ENCODE measurements at regions not wholly inside any gene's neighbourhood (a gene's known extent, or its start where the extent isn't known, plus 50 kb on each side); places are given as distances from the start of the nearest gene placed in this dataset.
"Not testable (repeated sequence)": the region's sequence is repeated elsewhere in the genome, so short reads cannot be mapped to it uniquely, and the experiment has no call there.

DNA sequence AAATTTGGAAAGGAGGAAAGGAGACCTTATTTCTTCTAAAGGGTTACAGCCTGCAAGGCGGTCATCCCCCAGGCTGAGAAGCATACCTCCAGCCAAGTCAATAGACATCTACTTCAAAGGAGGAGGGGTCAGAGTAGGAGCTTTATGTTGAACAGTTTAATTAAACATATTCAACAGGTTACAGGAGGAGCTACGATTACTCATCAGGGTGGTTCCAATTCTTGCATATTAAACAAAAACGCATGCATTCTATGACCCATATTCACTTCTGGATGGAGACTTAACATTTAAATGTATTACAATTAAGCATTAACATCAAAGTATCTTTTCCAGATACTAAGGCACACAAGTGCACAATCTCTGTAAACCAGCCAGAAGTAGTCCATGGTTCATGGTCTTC, 1955.0 kb downstream of the PCDH9 start:
- Histone ChIP-seq H3K9ac (ENCODE audit: low read length) (no peak overlapping the region), H3K27ac (ENCODE audit: low read depth, low read length) (no peak overlapping the region), H3K4me3 (ENCODE audit: low read depth, low read length) (no peak overlapping the region), H3K27me3 (ENCODE audit: control insufficient read depth, insufficient read depth, low read length) (no peaks in the 10 kb centered on the region), H3K4me1 (ENCODE audit: control insufficient read depth, insufficient read depth, low read length) (no peaks in the 10 kb centered on the region), H3K9me3 (ENCODE audit: control insufficient read depth, insufficient read depth, low read depth, low read length) (peaks cover 12% of the 10 kb centered on the region), H3K36me3 (ENCODE audit: control insufficient read depth, insufficient read depth, low read length) (no peaks in the 10 kb centered on the region)

DNA sequence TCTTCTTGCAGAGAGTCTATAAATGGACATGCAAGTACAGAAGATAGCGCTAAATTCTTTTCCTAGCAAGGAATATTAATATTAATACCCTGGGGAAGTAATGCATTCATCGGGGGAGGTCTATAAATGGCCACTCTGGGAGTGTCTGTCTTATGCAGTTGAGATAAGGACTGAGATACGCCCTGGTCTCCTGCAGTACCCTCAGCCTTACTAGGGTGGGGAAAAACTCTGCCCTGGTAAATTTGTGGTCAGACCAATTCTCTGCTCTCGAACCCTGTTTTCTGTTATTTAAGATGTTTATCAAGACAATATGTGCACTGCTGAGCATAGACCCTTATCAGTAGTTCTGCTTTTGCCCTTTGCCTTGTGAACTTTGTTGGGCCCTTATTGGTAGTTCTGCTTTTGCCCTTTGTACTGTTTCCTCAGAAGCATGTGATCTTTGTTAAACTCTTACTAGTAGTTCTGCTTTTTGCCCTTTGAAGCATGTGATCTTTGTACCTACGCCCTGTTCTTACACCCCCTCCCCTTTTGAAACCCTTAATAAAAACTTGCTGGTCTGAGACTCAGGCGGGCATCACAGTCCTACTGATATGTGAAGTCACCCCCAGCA, 1956.2 kb downstream of the PCDH9 start:
- H3K4me3 ChIP-seq (ENCODE audit: low read depth, low read length); H3K27me3 ChIP-seq (ENCODE audit: control insufficient read depth, insufficient read depth, low read length); H3K36me3 ChIP-seq (ENCODE audit: control insufficient read depth, insufficient read depth, low read length); H3K9ac ChIP-seq (ENCODE audit: low read length); H3K4me1 ChIP-seq (ENCODE audit: control insufficient read depth, insufficient read depth, low read length); H3K27ac ChIP-seq (ENCODE audit: low read depth, low read length): not testable (repeated sequence)
- H3K9me3 ChIP-seq (ENCODE audit: control insufficient read depth, insufficient read depth, low read depth, low read length) = peaks cover 12% of the 10 kb centered on the region

DNA sequence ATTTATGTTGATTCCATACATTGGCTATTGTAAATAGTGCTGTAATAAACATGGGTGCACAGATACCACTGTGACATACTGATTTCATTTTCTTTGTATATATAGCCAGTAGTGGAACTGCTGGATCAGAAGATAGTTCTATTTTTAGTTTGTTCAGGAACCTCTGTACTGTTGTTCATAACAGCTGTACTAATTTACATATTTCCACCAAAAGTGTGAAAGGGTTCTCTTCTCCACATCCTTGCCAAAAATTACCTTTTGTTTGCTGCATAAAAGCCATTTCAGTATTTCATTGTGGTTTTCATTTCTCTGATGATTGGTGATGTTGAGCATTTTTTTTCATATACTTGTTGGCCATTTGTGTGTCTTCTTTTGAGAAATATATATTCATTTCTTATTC, 1962.1 kb downstream of the PCDH9 start:
- Histone ChIP-seq H3K4me1 (ENCODE audit: control insufficient read depth, insufficient read depth, low read length) (no peaks in the 10 kb centered on the region), H3K4me3 (ENCODE audit: low read depth, low read length) (no peak overlapping the region), H3K27ac (ENCODE audit: low read depth, low read length) (no peak overlapping the region), H3K9ac (ENCODE audit: low read length) (no peak overlapping the region), H3K27me3 (ENCODE audit: control insufficient read depth, insufficient read depth, low read length) (no peaks in the 10 kb centered on the region), H3K9me3 (ENCODE audit: control insufficient read depth, insufficient read depth, low read depth, low read length) (0 out of 2 replicates have a peak, but pooled peaks cover 5% of the 10 kb centered on the region), H3K36me3 (ENCODE audit: control insufficient read depth, insufficient read depth, low read length) (no peaks in the 10 kb centered on the region)

DNA sequence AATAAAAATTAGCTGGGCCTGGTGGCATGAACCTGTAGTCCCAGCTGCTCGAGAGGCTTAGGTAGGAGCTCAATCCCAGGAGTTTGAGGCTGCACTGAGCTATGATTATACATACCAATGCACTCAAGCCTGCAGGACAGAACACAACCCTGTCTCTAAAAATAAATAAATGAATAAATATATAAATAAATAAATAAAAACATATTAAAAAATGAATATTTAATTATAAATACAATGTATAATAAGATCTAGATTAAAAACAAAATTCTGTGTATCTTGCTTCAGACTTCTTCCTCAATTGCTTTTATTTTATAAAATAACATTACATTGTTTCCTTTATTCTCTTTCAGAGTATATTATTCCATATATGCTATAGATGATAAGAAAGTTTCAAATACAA, 1964.1 kb downstream of the PCDH9 start:
- no peak overlapping the region for H3K9ac ChIP-seq (ENCODE audit: low read length)
- no peak overlapping the region for H3K4me3 ChIP-seq (ENCODE audit: low read depth, low read length)
- H3K9me3 ChIP-seq (ENCODE audit: control insufficient read depth, insufficient read depth, low read depth, low read length) = 0 out of 2 replicates have a peak, but pooled peaks cover 5% of the 10 kb centered on the region
- H3K27ac ChIP-seq (ENCODE audit: low read depth, low read length) = no peak overlapping the region
- H3K27me3 ChIP-seq (ENCODE audit: control insufficient read depth, insufficient read depth, low read length) = no peaks in the 10 kb centered on the region
- H3K4me1 ChIP-seq (ENCODE audit: control insufficient read depth, insufficient read depth, low read length) = no peaks in the 10 kb centered on the region
- no peaks in the 10 kb centered on the region for H3K36me3 ChIP-seq (ENCODE audit: control insufficient read depth, insufficient read depth, low read length)

DNA sequence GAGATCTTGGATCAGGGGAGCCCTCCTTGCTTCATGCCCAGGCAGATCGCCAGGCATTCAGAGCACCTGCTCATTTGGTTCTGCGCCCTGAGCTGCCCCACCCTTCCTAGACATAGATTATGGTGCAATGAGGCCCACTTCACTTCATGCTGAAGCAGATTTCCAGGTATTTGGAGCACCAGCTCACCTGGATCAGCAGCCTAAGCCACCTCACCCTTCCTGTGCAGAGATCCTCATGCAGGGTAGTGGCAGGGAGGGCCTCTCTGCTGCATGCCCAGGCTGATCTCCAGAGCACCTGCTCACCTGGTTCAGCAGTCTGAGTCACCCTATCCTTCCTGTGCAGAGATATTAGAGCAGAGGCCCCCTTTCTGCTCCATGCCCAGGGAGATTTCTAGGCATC, 1966.1 kb downstream of the PCDH9 start:
- Histone ChIP-seq H3K27me3 (ENCODE audit: control insufficient read depth, insufficient read depth, low read length) (no peaks in the 10 kb centered on the region), H3K36me3 (ENCODE audit: control insufficient read depth, insufficient read depth, low read length) (no peaks in the 10 kb centered on the region), H3K4me1 (ENCODE audit: control insufficient read depth, insufficient read depth, low read length) (no peaks in the 10 kb centered on the region), H3K9me3 (ENCODE audit: control insufficient read depth, insufficient read depth, low read depth, low read length) (0 out of 2 replicates have a peak, but pooled peaks cover 5% of the 10 kb centered on the region), H3K4me3 (ENCODE audit: low read depth, low read length) (no peak overlapping the region), H3K27ac (ENCODE audit: low read depth, low read length) (no peak overlapping the region), H3K9ac (ENCODE audit: low read length) (no peak overlapping the region)

DNA sequence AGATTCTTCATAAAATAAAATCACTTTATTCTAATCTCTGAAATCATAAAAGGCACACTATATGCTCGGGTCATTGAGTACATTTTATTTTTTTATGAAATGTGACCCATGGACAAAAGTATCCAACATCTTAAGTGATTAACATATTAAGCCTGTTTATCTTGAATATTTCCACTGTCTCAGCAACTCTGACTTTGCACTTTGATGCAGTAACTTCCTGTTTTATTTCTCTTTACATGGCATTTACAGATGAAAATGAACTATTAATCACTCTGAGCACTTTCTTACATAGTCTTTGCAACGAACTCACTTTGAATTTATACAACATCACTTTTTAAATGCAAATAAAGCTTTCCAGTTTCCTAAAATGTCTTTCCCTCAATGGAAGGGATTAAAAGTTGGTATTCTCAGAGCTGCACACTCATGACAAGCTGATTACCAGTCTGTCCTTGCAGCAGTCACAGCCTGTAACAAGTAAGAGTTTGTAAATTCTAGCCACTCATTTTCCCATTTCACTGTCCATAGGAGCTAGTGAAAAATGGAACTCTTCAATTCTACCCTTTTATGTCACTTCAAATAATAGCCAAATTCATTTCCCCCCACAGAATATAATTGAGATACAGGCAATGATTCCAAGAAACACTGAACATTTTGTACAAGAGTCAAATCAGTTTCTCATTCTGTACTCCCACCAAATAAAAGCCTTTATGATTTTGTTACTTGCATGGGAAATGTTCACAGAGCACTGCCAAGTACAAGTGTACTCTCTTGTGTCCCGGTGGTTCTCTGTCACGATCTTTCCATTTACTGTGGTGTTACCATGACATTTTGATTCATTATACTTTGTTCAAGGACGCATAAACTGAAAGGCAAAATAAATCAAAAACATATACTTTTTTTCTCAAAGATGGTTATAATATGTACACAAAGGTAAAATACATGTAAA, 1968.9 kb downstream of the PCDH9 start:
- no peaks in the 10 kb centered on the region for H3K36me3 ChIP-seq (ENCODE audit: control insufficient read depth, insufficient read depth, low read length)
- H3K9me3 ChIP-seq (ENCODE audit: control insufficient read depth, insufficient read depth, low read depth, low read length) = 0 out of 2 replicates have a peak, but pooled peaks cover 5% of the 10 kb centered on the region
- no peak overlapping the region for H3K9ac ChIP-seq (ENCODE audit: low read length)
- H3K4me3 ChIP-seq (ENCODE audit: low read depth, low read length) = no peak overlapping the region
- H3K4me1 ChIP-seq (ENCODE audit: control insufficient read depth, insufficient read depth, low read length) = no peaks in the 10 kb centered on the region
- H3K27me3 ChIP-seq (ENCODE audit: control insufficient read depth, insufficient read depth, low read length) = no peaks in the 10 kb centered on the region
- H3K27ac ChIP-seq (ENCODE audit: low read depth, low read length) = no peak overlapping the region

DNA sequence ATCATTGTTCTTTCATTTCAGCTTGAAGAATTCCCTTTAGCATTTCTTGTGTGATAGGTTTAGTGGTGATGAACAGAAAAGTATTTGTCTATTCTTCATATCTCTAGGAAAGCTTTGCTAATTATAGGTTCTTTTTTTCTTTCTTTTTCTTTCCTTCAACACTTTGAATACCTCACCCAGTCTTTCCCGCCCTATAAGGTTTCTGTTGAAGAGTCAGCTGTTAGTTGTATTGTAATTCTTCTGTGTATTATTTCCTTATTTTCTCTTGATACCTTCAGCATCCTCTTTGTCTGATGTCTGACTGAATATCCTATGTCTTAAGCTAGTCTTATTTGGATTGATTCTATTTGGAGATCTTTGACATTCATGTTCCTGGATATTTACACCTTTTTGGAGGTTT, 1989.4 kb downstream of the PCDH9 start:
- Histone ChIP-seq H3K27me3 (ENCODE audit: control insufficient read depth, insufficient read depth, low read length) (no peaks in the 10 kb centered on the region), H3K27ac (ENCODE audit: low read depth, low read length) (no peak overlapping the region), H3K4me3 (ENCODE audit: low read depth, low read length) (no peak overlapping the region), H3K36me3 (ENCODE audit: control insufficient read depth, insufficient read depth, low read length) (no peaks in the 10 kb centered on the region), H3K9me3 (ENCODE audit: control insufficient read depth, insufficient read depth, low read depth, low read length) (peaks cover 16% of the 10 kb centered on the region), H3K9ac (ENCODE audit: low read length) (no peak overlapping the region), H3K4me1 (ENCODE audit: control insufficient read depth, insufficient read depth, low read length) (no peaks in the 10 kb centered on the region)

DNA sequence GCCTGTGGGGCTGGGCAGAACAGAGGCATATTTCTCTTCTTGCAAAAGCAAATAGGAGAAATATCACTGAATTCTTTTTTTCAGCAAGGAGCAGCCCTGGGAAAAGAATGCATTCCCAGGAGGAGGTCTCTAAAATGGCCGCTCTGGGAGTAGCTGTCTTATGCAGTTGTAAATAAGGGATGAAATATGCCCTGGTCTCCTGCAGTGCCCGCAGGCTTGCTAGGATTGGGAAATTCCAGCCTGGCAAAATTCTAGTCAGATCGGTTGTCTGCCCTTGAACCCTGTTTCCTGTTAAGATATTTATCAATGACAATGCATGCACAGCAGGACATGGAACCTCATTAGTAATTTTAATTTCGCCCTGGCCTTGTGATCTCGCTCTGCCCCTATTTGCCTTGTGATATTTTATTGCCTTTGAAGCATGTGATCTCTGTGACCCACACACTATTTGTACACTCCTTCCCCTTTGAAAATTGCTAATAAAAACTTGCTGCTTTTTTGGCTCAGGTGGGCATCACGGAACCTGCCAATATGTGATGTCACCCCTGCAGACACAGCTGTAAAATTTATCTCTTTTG, 1993.2 kb downstream of the PCDH9 start:
- H3K27ac ChIP-seq (ENCODE audit: low read depth, low read length) = no peak overlapping the region
- H3K36me3 ChIP-seq (ENCODE audit: control insufficient read depth, insufficient read depth, low read length) = no peaks in the 10 kb centered on the region
- H3K9ac ChIP-seq (ENCODE audit: low read length) = no peak overlapping the region
- no peak overlapping the region for H3K4me3 ChIP-seq (ENCODE audit: low read depth, low read length)
- H3K27me3 ChIP-seq (ENCODE audit: control insufficient read depth, insufficient read depth, low read length) = no peaks in the 10 kb centered on the region
- H3K4me1 ChIP-seq (ENCODE audit: control insufficient read depth, insufficient read depth, low read length) = no peaks in the 10 kb centered on the region
- H3K9me3 ChIP-seq (ENCODE audit: control insufficient read depth, insufficient read depth, low read depth, low read length) = peaks cover 16% of the 10 kb centered on the region

DNA sequence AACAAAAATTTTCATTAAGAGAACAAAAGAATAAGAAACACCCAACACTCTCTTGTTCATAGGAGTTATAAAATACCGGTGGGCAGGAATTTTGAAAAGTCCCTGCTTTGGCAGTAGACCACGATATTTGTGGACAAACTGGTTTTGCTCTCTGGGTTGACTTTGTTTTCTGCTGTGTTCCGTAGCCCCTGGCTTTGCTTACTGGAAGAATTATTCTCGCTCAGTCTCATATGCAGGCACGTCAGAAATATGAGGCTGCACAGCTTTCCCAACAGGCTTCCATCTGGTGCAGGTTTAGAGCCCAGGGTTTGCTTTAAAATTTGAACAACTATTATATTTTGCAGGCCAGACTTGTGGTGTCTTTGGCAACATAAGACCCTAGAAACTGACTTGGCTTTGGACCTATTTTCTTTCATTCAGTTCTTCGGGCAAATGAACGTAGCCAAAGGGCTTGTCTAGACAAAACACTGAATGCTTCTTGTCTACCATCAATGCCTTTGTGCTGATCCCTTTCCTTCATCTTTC, 2012.6 kb downstream of the PCDH9 start:
- Histone ChIP-seq H3K4me3 (ENCODE audit: low read depth, low read length) (no peak overlapping the region), H3K27me3 (ENCODE audit: control insufficient read depth, insufficient read depth, low read length) (no peaks in the 10 kb centered on the region), H3K4me1 (ENCODE audit: control insufficient read depth, insufficient read depth, low read length) (no peaks in the 10 kb centered on the region), H3K36me3 (ENCODE audit: control insufficient read depth, insufficient read depth, low read length) (no peaks in the 10 kb centered on the region), H3K9ac (ENCODE audit: low read length) (no peak overlapping the region), H3K27ac (ENCODE audit: low read depth, low read length) (no peak overlapping the region), H3K9me3 (ENCODE audit: control insufficient read depth, insufficient read depth, low read depth, low read length) (no peaks in the 10 kb centered on the region)

DNA sequence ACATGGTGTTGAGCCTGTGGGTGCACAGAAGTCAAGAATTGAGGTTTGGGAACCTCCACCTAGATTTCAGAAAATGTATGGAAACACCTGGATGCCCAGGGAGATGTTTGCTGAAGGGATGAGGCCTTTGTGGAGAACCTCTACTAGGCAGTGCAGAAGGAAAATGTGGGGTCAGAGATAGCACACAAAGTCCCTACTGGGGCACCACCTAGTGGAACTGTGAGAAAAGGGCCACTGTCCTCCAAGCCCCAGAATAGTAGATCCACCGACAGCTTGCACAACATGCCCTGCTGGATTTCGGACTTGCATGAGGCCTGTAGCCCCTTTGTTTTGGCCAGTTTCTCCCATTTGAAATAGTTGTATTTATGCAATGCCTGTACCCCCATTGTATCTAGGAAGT, 2027.3 kb downstream of the PCDH9 start:
- peaks cover 33% of the 10 kb centered on the region for H3K9me3 ChIP-seq (ENCODE audit: control insufficient read depth, insufficient read depth, low read depth, low read length)
- not testable (repeated sequence) for H3K36me3 ChIP-seq (ENCODE audit: control insufficient read depth, insufficient read depth, low read length); H3K27me3 ChIP-seq (ENCODE audit: control insufficient read depth, insufficient read depth, low read length); H3K4me1 ChIP-seq (ENCODE audit: control insufficient read depth, insufficient read depth, low read length); H3K27ac ChIP-seq (ENCODE audit: low read depth, low read length); H3K4me3 ChIP-seq (ENCODE audit: low read depth, low read length); H3K9ac ChIP-seq (ENCODE audit: low read length)

DNA sequence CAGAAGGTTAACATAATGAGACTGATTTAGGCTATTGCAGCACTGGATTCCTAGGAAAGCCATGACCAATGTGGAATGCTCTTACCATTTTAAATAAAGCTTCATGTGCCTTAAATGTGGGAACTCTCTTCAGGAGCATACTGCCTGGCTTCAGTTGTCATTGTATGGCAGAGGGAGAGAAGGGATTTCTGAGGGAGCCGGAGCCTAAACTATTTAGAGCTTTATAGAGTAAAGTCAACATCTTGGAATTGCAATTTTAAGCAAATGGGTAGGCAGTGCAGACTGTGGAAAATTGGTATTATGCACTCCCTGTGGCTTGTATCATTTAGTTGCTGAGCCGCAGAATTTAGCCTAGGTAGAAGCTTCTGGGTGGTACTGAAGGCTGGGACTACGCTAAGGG, 2041.4 kb downstream of the PCDH9 start:
- H3K9me3 ChIP-seq (ENCODE audit: control insufficient read depth, insufficient read depth, low read depth, low read length) = no peaks in the 10 kb centered on the region; the same call in 1 of the 2 replicates
- H3K4me3 ChIP-seq (ENCODE audit: low read depth, low read length) = no peak overlapping the region
- no peak overlapping the region for H3K27ac ChIP-seq (ENCODE audit: low read depth, low read length)
- H3K36me3 ChIP-seq (ENCODE audit: control insufficient read depth, insufficient read depth, low read length) = no peaks in the 10 kb centered on the region
- H3K9ac ChIP-seq (ENCODE audit: low read length) = no peak overlapping the region
- H3K4me1 ChIP-seq (ENCODE audit: control insufficient read depth, insufficient read depth, low read length) = no peaks in the 10 kb centered on the region
- no peaks in the 10 kb centered on the region for H3K27me3 ChIP-seq (ENCODE audit: control insufficient read depth, insufficient read depth, low read length)
